ENCODE measurements at regions not wholly inside any gene's neighbourhood (a gene's known extent, or its start where the extent isn't known, plus 50 kb on each side); places are given as distances from the start of the nearest gene placed in this dataset.

- Histone ChIP-seq H3K4me1 (no peaks in the 10 kb centered on the region), H3K36me3 (no peaks in the 10 kb centered on the region), H3K27me3 (no peaks in the 10 kb centered on the region), H3K27ac (no peak overlapping the region), H3K9me3 (no peaks in the 10 kb centered on the region; the same call in 1 of the 2 replicates), H3K9ac (no peak overlapping the region), H3K4me2 (no peak overlapping the region), H3K4me3 (no peak overlapping the region), H4K20me1 (no peaks in the 10 kb centered on the region)
- no peak for TF ChIP-seq Cebpa-rat (IDR thresholded peaks at IDR 0.05)
Observed at GRCh38 chr4:156536661-156537060, 434.9 kb downstream of the PDGFC start.

- H3K27me3 ChIP-seq: no peaks in the 10 kb centered on the region
- no peak for TF ChIP-seq Cebpa-rat (IDR thresholded peaks at IDR 0.05)
- no peak overlapping the region for H3K4me2 ChIP-seq
- no peaks in the 10 kb centered on the region for H4K20me1 ChIP-seq
- H3K36me3 ChIP-seq: no peaks in the 10 kb centered on the region
- H3K9ac ChIP-seq: no peak overlapping the region
- H3K27ac ChIP-seq: no peak overlapping the region
- no peak overlapping the region for H3K4me3 ChIP-seq
- H3K9me3 ChIP-seq: no peaks in the 10 kb centered on the region; the same call in 1 of the 2 replicates
- no peaks in the 10 kb centered on the region for H3K4me1 ChIP-seq
Observed at GRCh38 chr4:156534205-156534604, 437.4 kb downstream of the PDGFC start.

- H3K4me3 ChIP-seq: no peak overlapping the region
- no peak for TF ChIP-seq Cebpa-rat (IDR thresholded peaks at IDR 0.05)
- H3K27ac ChIP-seq: no peak overlapping the region
- H3K36me3 ChIP-seq: no peaks in the 10 kb centered on the region
- H3K27me3 ChIP-seq: no peaks in the 10 kb centered on the region
- H4K20me1 ChIP-seq: no peaks in the 10 kb centered on the region
- H3K4me1 ChIP-seq: no peaks in the 10 kb centered on the region
- H3K9me3 ChIP-seq: no peaks in the 10 kb centered on the region; the same call in 1 of the 2 replicates
- no peak overlapping the region for H3K4me2 ChIP-seq
- no peak overlapping the region for H3K9ac ChIP-seq
Observed at GRCh38 chr4:156528216-156528615, 443.4 kb downstream of the PDGFC start.

- Histone ChIP-seq H3K9me3 (no peaks in the 10 kb centered on the region), H3K36me3 (no peaks in the 10 kb centered on the region), H3K4me2 (no peak overlapping the region), H3K27ac (no peak overlapping the region), H3K4me1 (no peaks in the 10 kb centered on the region), H3K4me3 (no peak overlapping the region), H3K27me3 (no peaks in the 10 kb centered on the region), H4K20me1 (no peaks in the 10 kb centered on the region), H3K9ac (no peak overlapping the region)
- no peak for TF ChIP-seq Cebpa-rat (IDR thresholded peaks at IDR 0.05)
Observed at GRCh38 chr4:156527237-156527993, 444.2 kb downstream of the PDGFC start.

DNA sequence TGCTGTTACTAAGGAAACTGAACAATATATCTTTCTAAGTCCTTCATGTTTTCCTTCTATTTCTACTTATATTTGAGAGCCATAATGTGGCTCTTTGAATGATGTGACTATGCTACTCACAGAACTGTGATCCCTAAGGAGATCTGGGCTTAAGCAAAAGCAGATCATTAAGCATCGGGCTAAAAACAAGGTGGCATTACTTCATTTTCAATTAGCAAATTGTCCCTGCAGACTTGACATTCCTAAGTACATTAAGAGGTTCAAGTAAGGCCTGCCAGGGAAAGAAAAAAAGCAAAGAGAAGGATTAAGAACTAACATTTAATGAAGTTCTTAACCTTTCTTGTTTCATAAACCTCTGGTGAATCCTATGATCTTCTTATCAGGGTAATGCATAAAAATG is 447.6 kb downstream of the PDGFC start:
- Histone ChIP-seq H3K4me1 (no peaks in the 10 kb centered on the region), H3K9me3 (no peaks in the 10 kb centered on the region), H3K9ac (no peak overlapping the region), H3K27ac (no peak overlapping the region), H3K27me3 (no peaks in the 10 kb centered on the region), H3K4me2 (no peak overlapping the region), H3K36me3 (no peaks in the 10 kb centered on the region), H3K4me3 (no peak overlapping the region), H4K20me1 (no peaks in the 10 kb centered on the region)
- TF ChIP-seq Cebpa-rat (IDR thresholded peaks at IDR 0.05): no peak

- no peaks in the 10 kb centered on the region for H3K4me1 ChIP-seq
- no peak overlapping the region for H3K27ac ChIP-seq
- no peaks in the 10 kb centered on the region for H3K27me3 ChIP-seq
Observed at GRCh38 chr4:156523492-156523891, 448.1 kb downstream of the PDGFC start.

GRCh38 chr4:156521631-156522030 is 450.0 kb downstream of the PDGFC start:
- no peaks in the 10 kb centered on the region for H3K9me3 ChIP-seq
- H3K27ac ChIP-seq: no peak overlapping the region
- TF ChIP-seq Cebpa-rat (IDR thresholded peaks at IDR 0.05): no peak
- H4K20me1 ChIP-seq: no peaks in the 10 kb centered on the region
- no peaks in the 10 kb centered on the region for H3K27me3 ChIP-seq
- H3K4me1 ChIP-seq: no peaks in the 10 kb centered on the region
- no peak overlapping the region for H3K9ac ChIP-seq
- no peak overlapping the region for H3K4me2 ChIP-seq
- H3K4me3 ChIP-seq: no peak overlapping the region
- no peaks in the 10 kb centered on the region for H3K36me3 ChIP-seq

More at GRCh38 chr4:156523492-156523891, 448.1 kb downstream of the PDGFC start:
- Histone ChIP-seq H3K36me3 (no peaks in the 10 kb centered on the region), H3K4me2 (no peak overlapping the region), H3K9me3 (no peaks in the 10 kb centered on the region), H4K20me1 (no peaks in the 10 kb centered on the region), H3K9ac (no peak overlapping the region), H3K4me3 (no peak overlapping the region)
- no peak for TF ChIP-seq Cebpa-rat (IDR thresholded peaks at IDR 0.05)

DNA sequence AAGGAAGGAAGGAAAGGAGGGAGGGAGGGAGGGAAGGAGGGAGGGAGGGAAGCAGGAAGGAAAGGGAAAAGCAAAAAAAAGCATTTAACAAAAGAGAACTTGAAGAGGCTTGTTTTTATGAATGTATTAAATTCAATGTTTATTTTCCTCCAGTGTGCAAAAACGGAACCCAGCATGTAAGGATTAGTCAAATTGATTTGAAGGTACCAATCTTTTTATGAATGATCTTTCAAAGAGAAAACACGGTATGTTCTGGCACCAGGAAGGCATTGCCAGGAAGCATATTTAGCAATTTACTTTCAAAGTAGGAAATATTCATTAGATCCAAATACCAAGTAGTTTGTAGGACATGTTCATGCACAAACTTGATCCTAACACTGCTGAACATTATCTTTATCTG is 453.6 kb downstream of the PDGFC start:
- no peaks in the 10 kb centered on the region for H4K20me1 ChIP-seq
- no peak overlapping the region for H3K4me2 ChIP-seq
- H3K27me3 ChIP-seq: no peaks in the 10 kb centered on the region
- no peak overlapping the region for H3K27ac ChIP-seq
- H3K4me3 ChIP-seq: no peak overlapping the region
- no peak overlapping the region for H3K9ac ChIP-seq
- H3K4me1 ChIP-seq: peaks cover 20% of the 10 kb centered on the region
- no peaks in the 10 kb centered on the region for H3K36me3 ChIP-seq
- TF ChIP-seq Cebpa-rat (IDR thresholded peaks at IDR 0.05): no peak
- no peaks in the 10 kb centered on the region for H3K9me3 ChIP-seq

- no peak for TF ChIP-seq Cebpa-rat (IDR thresholded peaks at IDR 0.05)
- Histone ChIP-seq H3K4me2 (no peak overlapping the region), H3K4me1 (peaks cover 25% of the 10 kb centered on the region), H3K36me3 (no peaks in the 10 kb centered on the region), H4K20me1 (no peaks in the 10 kb centered on the region), H3K27me3 (no peaks in the 10 kb centered on the region), H3K27ac (no peak overlapping the region), H3K4me3 (no peak overlapping the region), H3K9me3 (no peaks in the 10 kb centered on the region), H3K9ac (no peak overlapping the region)
Observed at GRCh38 chr4:156517546-156517945, 454.1 kb downstream of the PDGFC start.

- no peak for TF ChIP-seq Cebpa-rat (IDR thresholded peaks at IDR 0.05)
- H3K9me3 ChIP-seq: no peaks in the 10 kb centered on the region
- H3K36me3 ChIP-seq: no peaks in the 10 kb centered on the region
- H3K4me1 ChIP-seq: peaks cover 29% of the 10 kb centered on the region
- no peaks in the 10 kb centered on the region for H4K20me1 ChIP-seq
- H3K4me2 ChIP-seq: no peak overlapping the region
- no peak overlapping the region for H3K9ac ChIP-seq
- H3K27ac ChIP-seq: no peak overlapping the region
- H3K27me3 ChIP-seq: no peaks in the 10 kb centered on the region
- H3K4me3 ChIP-seq: no peak overlapping the region
Observed at GRCh38 chr4:156516698-156517097, 454.9 kb downstream of the PDGFC start.

Data from BLaER1 (cell line).